ENCODE measurements at regions not wholly inside any gene's neighbourhood (a gene's known extent, or its start where the extent isn't known, plus 50 kb on each side); places are given as distances from the start of the nearest gene placed in this dataset.

GRCh38 chr4:145988628-145989027 is 50.0 kb upstream of the ZNF827 start:
- no peaks in the 10 kb centered on the region for H3K4me1 ChIP-seq (ENCODE audit: control insufficient read depth, insufficient read depth, low read length)
- no peaks in the 10 kb centered on the region for H3K36me3 ChIP-seq (ENCODE audit: control insufficient read depth in 2 of 2, insufficient read depth in 1 of 2, low read length in 2 of 2)
- CTCF ChIA-PET, result no interaction called here
- POLR2A ChIA-PET, result no interaction called here
- no peak for TF ChIP-seq MEIS1 (CRISPR knock-in tag; IDR thresholded peaks at IDR 0.05; ENCODE audit: borderline replicate concordance)
- TF ChIP-seq FEZF1 (tag by site-specific recombination; IDR thresholded peaks at IDR 0.05), result no peak
- no peak for TF ChIP-seq ZNF394 (tag by site-specific recombination; IDR thresholded peaks at IDR 0.05; ENCODE audit: borderline replicate concordance)
- TF ChIP-seq ZNF2 (tag by site-specific recombination; IDR thresholded peaks at IDR 0.05), result no peak
- no peak for TF ChIP-seq ZNF48 (tag by site-specific recombination; IDR thresholded peaks at IDR 0.05)
- no peak for TF ChIP-seq ZNF211 (tag by site-specific recombination; IDR thresholded peaks at IDR 0.05; ENCODE audit: low read depth)
- TF ChIP-seq ZNF664 (tag by site-specific recombination; IDR thresholded peaks at IDR 0.05), result no peak
- no peak for TF ChIP-seq ZNF148 (tag by site-specific recombination; IDR thresholded peaks at IDR 0.05; ENCODE audit: borderline replicate concordance)
- TF ChIP-seq ZBTB49 (tag by site-specific recombination; IDR thresholded peaks at IDR 0.05; ENCODE audit: low read depth), result no peak
- no peak for TF ChIP-seq ZNF473 (tag by site-specific recombination; IDR thresholded peaks at IDR 0.05)
- TF ChIP-seq ZNF701 (tag by site-specific recombination; IDR thresholded peaks at IDR 0.05), result no peak
- no peak for TF ChIP-seq KLF9 (tag by site-specific recombination; IDR thresholded peaks at IDR 0.05; ENCODE audit: low read depth)
- no peak for TF ChIP-seq RBAK (tag by site-specific recombination; IDR thresholded peaks at IDR 0.05)
- TF ChIP-seq ZSCAN16 (tag by site-specific recombination; IDR thresholded peaks at IDR 0.05), result no peak
- TF ChIP-seq ZNF645 (tag by site-specific recombination; IDR thresholded peaks at IDR 0.05), result no peak
- no peak for TF ChIP-seq ZNF354C (tag by site-specific recombination; IDR thresholded peaks at IDR 0.05; ENCODE audit: borderline replicate concordance, low read depth)
- no peaks in the 10 kb centered on the region for H3K9me3 ChIP-seq (ENCODE audit: control insufficient read depth, insufficient read depth, low read depth, low read length)
- H3K4me3 ChIP-seq (ENCODE audit: low read depth, low read length), result no peak overlapping the region
- H3K27ac ChIP-seq (ENCODE audit: extremely low read depth, low read depth, low read length), result no peak overlapping the region

Data from HEK293 (cell line).